D721Med (cell line): ENCODE measurements at regions not wholly inside any gene's neighbourhood (a gene's known extent, or its start where the extent isn't known, plus 50 kb on each side); places are given as distances from the start of the nearest gene placed in this dataset.

Source experiments
- DNase-seq: peaks from one replicate; pipeline ENCODE4 v3.0.0; 2011; ENCODE audit warnings: low spot score; ENCODE audit not compliant: insufficient read length
- FAIRE-seq: peaks from 2 replicates; lab custom pipeline; 2011; peaks lifted over from hg19 to GRCh38; lab: Jason Lieb, UNC
- CTCF ChIP-seq: IDR thresholded peaks from 2 replicates; pipeline ENCODE4 v1.5.1; 2012; ENCODE audit warnings: mild to moderate bottlenecking, control low read depth; ENCODE audit not compliant: insufficient read depth; ENCODE audit errors: missing control alignments

- TF ChIP-seq CTCF = no peak
- no peak for FAIRE-seq
- DNase-seq = no peak
Measured at GRCh38 chr1:106924360-106924759, 132.1 kb upstream of the PRMT6 start.

- TF ChIP-seq CTCF = no peak
- DNase-seq = no peak
- no peak for FAIRE-seq
Measured at GRCh38 chr1:106925750-106926149, 130.7 kb upstream of the PRMT6 start.

GRCh38 chr1:106926803-106927582 is 129.5 kb upstream of the PRMT6 start:
- no peak for TF ChIP-seq CTCF
- DNase-seq (no peak), FAIRE-seq (no peak)

- no peak for TF ChIP-seq CTCF
- FAIRE-seq (no peak), DNase-seq (no peak)
Measured at GRCh38 chr1:106937104-106937503, 119.4 kb upstream of the PRMT6 start.

GRCh38 chr1:106944721-106945120 is 111.8 kb upstream of the PRMT6 start:
- FAIRE-seq (no peak), DNase-seq (no peak)
- TF ChIP-seq CTCF = no peak

- DNase-seq (no peak), FAIRE-seq (no peak)
- TF ChIP-seq CTCF = no peak
Measured at GRCh38 chr1:106952776-106953175, 103.7 kb upstream of the PRMT6 start.

GRCh38 chr1:106954661-106955229 is 101.7 kb upstream of the PRMT6 start:
- no peak for TF ChIP-seq CTCF
- no peak for FAIRE-seq
- no peak for DNase-seq
